Fibroblast of lung (primary cell): ENCODE measurements at regions not wholly inside any gene's neighbourhood (a gene's known extent, or its start where the extent isn't known, plus 50 kb on each side); places are given as distances from the start of the nearest gene placed in this dataset.

Source experiments
- DNase-seq, 2 donors: peaks; one replicate each; pipeline versions ENCODE4 v3.0.0 to v3.0.0-alpha.2; 2010; ENCODE audit warnings: low read depth in 2 of 2
- H2AFZ ChIP-seq: 2 replicates; pipeline ENCODE4 v1.5.1; 2012; ENCODE audit warnings: low read length, control low read depth, inconsistent platforms
- H3K27ac ChIP-seq: 2 replicates; pipeline ENCODE4 v1.5.1; 2011; ENCODE audit warnings: low read length, control low read depth; ENCODE audit not compliant: insufficient read depth
- H3K27me3 ChIP-seq: 2 replicates; pipeline ENCODE4 v1.5.1; 2011; ENCODE audit warnings: mild to moderate bottlenecking, low read length; ENCODE audit not compliant: control insufficient read depth, insufficient read depth
- H3K36me3 ChIP-seq: 2 replicates; pipeline ENCODE4 v1.5.1; 2011; ENCODE audit warnings: low read length; ENCODE audit not compliant: control insufficient read depth, insufficient read depth
- H3K4me1 ChIP-seq: 2 replicates; pipeline ENCODE4 v1.5.1; 2011; ENCODE audit warnings: low read length; ENCODE audit not compliant: control insufficient read depth, insufficient read depth; ENCODE audit errors: extremely low read depth
- H3K4me2 ChIP-seq: 2 replicates; pipeline ENCODE4 v1.5.1; 2011; ENCODE audit warnings: low read length, control low read depth; ENCODE audit not compliant: insufficient read depth; ENCODE audit errors: extremely low read depth
- H3K4me3 ChIP-seq, 4 experiments: fragments of 200-600 bp in 1 of 4; sonication (generic) in 1 of 4; replicated peaks in 1 of 4; 2 replicates each; pipeline ENCODE4 v1.5.1; 2011 to 2016; ENCODE audit warnings: low read length in 4 of 4, low read depth in 3 of 4, mild to moderate bottlenecking in 3 of 4, control low read depth in 2 of 4, inconsistent platforms in 1 of 4, mixed read lengths in 1 of 4; ENCODE audit not compliant: insufficient read depth in 1 of 4; ENCODE audit errors: control extremely low read depth in 1 of 4
- H3K79me2 ChIP-seq: 2 replicates; pipeline ENCODE4 v1.5.1; 2012; ENCODE audit warnings: mild to moderate bottlenecking, low read length, inconsistent platforms; ENCODE audit not compliant: control insufficient read depth, insufficient read depth
- H3K9ac ChIP-seq: 2 replicates; pipeline ENCODE4 v1.5.1; 2011; ENCODE audit warnings: mild to moderate bottlenecking, low read length, control low read depth; ENCODE audit not compliant: insufficient read depth
- H3K9me3 ChIP-seq: 2 replicates; pipeline ENCODE4 v1.5.1; 2012; ENCODE audit warnings: low read depth, low read length; ENCODE audit not compliant: control insufficient read depth, insufficient read depth
- H4K20me1 ChIP-seq: 2 replicates; pipeline ENCODE4 v1.5.1; 2011; ENCODE audit warnings: low read length; ENCODE audit not compliant: control insufficient read depth, insufficient read depth; ENCODE audit errors: extremely low read depth
- EZH2 ChIP-seq: IDR thresholded peaks from 2 replicates; pipeline ENCODE4 v1.5.1; 2012; ENCODE audit warnings: low read length, control low read depth, mild to moderate bottlenecking; ENCODE audit errors: missing control alignments
- TF ChIP-seq, protein P1 (sequence below), 2 donors: IDR thresholded peaks in 1 of 2; conservative IDR thresholded peaks in 1 of 2; 1 replicate in 1 of 2; 2 replicates in 1 of 2; pipeline ENCODE4 v1.5.1; 2011 to 2012; ENCODE audit warnings: low read length in 2 of 2, control low read depth in 1 of 2, inconsistent platforms in 1 of 2, low read depth in 1 of 2, mild to moderate bottlenecking in 1 of 2

DNA sequence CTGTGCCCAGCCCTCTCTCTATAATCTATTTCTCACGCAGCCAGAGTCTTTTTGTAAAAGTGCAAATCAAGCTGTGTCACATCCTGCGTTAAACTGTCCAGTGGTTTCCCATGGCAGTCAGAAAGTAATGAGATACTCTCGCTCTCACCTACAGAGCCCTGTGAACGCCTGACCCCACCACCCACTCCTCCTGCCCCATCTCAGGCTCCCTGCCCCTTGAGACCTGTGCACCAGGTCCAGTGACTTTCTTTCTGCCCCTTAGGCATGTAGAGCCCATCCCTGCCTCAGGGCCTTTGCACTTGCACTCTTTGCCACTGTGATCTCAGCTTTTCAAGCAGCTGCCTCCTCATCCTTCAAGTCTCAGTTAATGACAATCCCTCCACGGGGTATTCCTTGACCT is 58.3 kb upstream of the RASGRP1 start:
- no peak overlapping the region for H3K4me2 ChIP-seq
- no peaks in the 10 kb centered on the region for H3K79me2 ChIP-seq
- H3K27ac ChIP-seq = no peak overlapping the region
- no peaks in the 10 kb centered on the region for H3K4me1 ChIP-seq
- H3K9me3 ChIP-seq = no peaks in the 10 kb centered on the region
- H3K4me3 ChIP-seq = no peak overlapping the region
- H3K27me3 ChIP-seq = peaks cover 8% of the 10 kb centered on the region
- no peaks in the 10 kb centered on the region for H3K36me3 ChIP-seq
- H2AFZ ChIP-seq = no peak overlapping the region
- H4K20me1 ChIP-seq = no peaks in the 10 kb centered on the region
- no peak for TF ChIP-seq EZH2
- TF ChIP-seq, protein P1, sequence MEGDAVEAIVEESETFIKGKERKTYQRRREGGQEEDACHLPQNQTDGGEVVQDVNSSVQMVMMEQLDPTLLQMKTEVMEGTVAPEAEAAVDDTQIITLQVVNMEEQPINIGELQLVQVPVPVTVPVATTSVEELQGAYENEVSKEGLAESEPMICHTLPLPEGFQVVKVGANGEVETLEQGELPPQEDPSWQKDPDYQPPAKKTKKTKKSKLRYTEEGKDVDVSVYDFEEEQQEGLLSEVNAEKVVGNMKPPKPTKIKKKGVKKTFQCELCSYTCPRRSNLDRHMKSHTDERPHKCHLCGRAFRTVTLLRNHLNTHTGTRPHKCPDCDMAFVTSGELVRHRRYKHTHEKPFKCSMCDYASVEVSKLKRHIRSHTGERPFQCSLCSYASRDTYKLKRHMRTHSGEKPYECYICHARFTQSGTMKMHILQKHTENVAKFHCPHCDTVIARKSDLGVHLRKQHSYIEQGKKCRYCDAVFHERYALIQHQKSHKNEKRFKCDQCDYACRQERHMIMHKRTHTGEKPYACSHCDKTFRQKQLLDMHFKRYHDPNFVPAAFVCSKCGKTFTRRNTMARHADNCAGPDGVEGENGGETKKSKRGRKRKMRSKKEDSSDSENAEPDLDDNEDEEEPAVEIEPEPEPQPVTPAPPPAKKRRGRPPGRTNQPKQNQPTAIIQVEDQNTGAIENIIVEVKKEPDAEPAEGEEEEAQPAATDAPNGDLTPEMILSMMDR (conservative IDR thresholded peaks at IDR 0.05 in 1 of 2, IDR thresholded peaks at IDR 0.05 in 1 of 2; ENCODE audit: low read depth in 1 of 2, low read length in 2 of 2) = no peak
- H3K9ac ChIP-seq = no peak overlapping the region
- DNase-seq = no peak

DNA sequence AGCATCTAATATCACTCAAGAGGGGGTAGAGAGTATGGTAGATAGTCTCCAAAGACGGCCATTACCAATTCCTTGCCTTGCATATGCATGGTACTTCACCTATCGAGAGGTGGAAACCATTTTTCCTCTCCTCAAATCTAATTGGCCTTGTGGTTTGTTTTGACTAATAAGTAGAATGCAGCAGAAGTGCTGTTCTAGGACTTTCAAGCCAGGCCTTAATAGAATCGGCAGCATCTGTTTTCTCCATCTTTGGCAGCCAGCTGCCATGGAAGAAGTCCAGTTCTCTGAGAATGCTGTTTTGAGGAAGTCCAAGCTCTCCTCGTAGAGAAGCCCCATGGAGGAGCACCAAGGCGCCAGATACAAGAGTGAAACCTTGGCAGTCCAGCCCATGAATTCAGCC is 59.1 kb upstream of the RASGRP1 start:
- H3K4me3 ChIP-seq = no peak overlapping the region
- TF ChIP-seq EZH2 = no peak

DNA sequence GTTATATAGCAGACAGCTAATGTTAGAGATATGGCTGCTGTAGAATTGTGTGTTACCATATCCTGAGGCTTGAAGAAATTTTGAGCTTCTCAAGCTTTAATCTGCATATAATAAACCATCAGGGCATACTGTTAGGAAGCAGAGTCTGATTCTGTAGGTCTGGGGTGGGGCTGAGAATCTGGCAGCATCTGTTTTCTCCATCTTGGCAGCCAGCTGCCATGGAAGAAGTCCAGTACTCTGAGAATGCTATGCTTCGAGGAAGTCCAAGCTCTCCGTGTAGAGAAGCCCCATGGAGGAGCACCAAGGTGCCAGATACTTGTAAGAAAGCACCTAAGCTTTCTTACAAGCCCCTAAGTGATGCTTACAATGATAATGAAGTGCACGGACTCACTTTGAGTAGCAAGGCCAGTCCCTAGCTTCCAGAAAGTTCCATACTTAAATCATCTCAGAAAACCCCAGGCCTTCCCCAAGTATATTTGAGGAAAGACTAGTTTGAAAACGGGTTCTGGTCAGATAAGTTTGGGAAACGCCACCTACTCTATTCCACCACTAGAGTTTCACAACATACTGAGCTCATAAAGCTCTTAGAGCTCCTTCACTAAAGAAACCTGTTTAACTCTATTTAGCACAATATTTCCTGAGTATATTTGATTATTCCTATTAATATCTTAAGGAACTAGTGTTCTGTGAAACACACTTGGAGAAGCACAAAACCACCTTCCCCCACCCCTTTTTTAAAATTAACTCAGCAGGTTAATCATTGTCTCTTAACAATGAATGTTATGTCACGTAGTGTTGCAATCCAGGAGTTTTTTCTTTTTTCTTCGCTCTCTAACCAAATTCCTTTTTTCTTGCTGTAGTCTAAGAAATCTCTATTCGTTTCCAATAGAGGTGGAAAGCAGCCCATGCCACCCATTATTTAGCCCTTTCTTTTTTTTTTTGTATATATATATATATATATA is 59.9 kb upstream of the RASGRP1 start:
- Histone ChIP-seq H3K4me2 (no peak overlapping the region), H2AFZ (no peak overlapping the region), H4K20me1 (no peaks in the 10 kb centered on the region), H3K4me1 (no peaks in the 10 kb centered on the region), H3K79me2 (no peaks in the 10 kb centered on the region), H3K9ac (no peak overlapping the region), H3K9me3 (no peaks in the 10 kb centered on the region), H3K27ac (no peak overlapping the region), H3K4me3 (no peak overlapping the region), H3K36me3 (no peaks in the 10 kb centered on the region), H3K27me3 (peaks cover 8% of the 10 kb centered on the region)
- DNase-seq = no peak
- TF ChIP-seq EZH2 = no peak
- TF ChIP-seq, protein P1 (conservative IDR thresholded peaks at IDR 0.05 in 1 of 2, IDR thresholded peaks at IDR 0.05 in 1 of 2; ENCODE audit: low read depth in 1 of 2, low read length in 2 of 2) = no peak

More for the DNA sequence above, 59.1 kb upstream of the RASGRP1 start:
- Histone ChIP-seq H3K4me2 (no peak overlapping the region), H3K27me3 (peaks cover 8% of the 10 kb centered on the region), H3K4me1 (no peaks in the 10 kb centered on the region), H3K9me3 (no peaks in the 10 kb centered on the region), H3K79me2 (no peaks in the 10 kb centered on the region), H2AFZ (no peak overlapping the region), H3K9ac (no peak overlapping the region), H3K36me3 (no peaks in the 10 kb centered on the region), H3K27ac (no peak overlapping the region), H4K20me1 (no peaks in the 10 kb centered on the region)
- DNase-seq = no peak
